ENCODE measurements at regions not wholly inside any gene's neighbourhood (a gene's known extent, or its start where the extent isn't known, plus 50 kb on each side); places are given as distances from the start of the nearest gene placed in this dataset.

DNA sequence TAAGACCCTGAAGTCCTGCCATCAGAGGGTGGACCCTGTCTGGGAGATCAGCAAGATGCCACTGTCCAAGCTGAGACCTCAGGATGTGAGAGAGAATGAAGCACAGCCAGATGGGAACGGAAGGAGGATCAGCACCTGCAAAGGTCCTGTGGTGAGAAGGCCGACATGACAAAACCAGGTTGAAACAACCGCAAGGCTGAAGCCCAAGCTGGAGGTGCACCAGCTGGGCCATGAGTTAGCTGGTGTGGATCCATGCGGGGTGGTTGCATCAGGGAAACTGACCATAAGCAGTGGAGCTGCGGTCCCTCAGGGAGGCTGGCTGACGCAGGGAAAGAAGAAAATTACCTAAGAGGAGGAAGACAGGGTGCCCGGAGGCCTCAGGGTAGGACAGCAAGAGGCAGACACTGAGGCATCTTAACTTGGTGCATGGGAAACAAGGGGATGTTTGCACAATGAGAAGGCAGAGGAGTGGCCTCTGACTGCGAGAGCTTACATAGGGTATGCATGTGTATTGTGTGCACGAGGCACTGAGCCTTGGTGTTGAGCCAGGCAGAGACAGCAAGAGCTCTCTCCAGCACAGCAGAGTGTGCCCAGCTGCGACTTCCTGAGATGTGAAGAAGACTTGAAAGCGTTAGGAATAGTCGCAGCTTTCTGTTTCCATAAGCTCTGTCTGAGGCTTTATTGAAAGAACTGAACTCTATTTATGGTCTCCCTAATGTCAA is 497.7 kb downstream of the OCA2 start:
- Histone ChIP-seq H3K4me3 (no peak overlapping the region), H3K4me1 (no peaks in the 10 kb centered on the region), H3K27ac (no peak overlapping the region), H3K9me3 (no peaks in the 10 kb centered on the region), H3K27me3 (no peaks in the 10 kb centered on the region), H3K36me3 (no peaks in the 10 kb centered on the region)
- no peak for ATAC-seq
- WGBS, 2 donors (ENCODE audit: low coverage in 1 of 2): 41 to 62% methylated on average over 8 to 12 of the region's 12 CpGs
- no peak for TF ChIP-seq POLR2AphosphoS5 (IDR thresholded peaks at IDR 0.05)
- TF ChIP-seq CTCF (IDR thresholded peaks at IDR 0.05): no peak
- no peak for TF ChIP-seq EP300 (IDR thresholded peaks at IDR 0.05)
- no peak for TF ChIP-seq POLR2A (IDR thresholded peaks at IDR 0.05)

DNA sequence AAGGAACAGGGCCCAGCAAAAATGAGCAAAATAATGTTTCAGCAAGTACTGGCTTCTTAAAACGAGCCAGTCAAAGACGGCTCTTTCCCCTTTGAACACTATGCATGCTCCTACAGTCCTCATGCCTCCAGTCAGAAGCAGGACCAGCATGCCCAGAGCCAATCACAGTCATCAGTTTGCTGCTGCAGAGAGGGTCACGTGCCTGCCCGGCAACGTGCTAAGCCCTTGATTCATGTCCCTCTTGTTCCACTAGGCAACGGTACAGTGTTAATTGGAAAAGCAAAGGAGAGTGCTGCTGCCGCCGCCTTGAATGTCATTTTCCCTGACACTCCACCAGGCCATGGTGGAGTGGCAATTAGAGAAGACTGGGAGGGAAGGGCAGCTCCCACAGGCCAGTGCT is 500.1 kb downstream of the OCA2 start:
- 93 to 100% methylated on average over 2 to 4 of the region's 8 CpGs for WGBS, 2 donors (ENCODE audit: low coverage in 1 of 2)
- Histone ChIP-seq H3K36me3 (no peaks in the 10 kb centered on the region), H3K4me1 (no peaks in the 10 kb centered on the region), H3K4me3 (no peak overlapping the region), H3K27ac (no peak overlapping the region), H3K27me3 (no peaks in the 10 kb centered on the region), H3K9me3 (peaks cover 0 to 6% (median 0%) of the 10 kb centered on the region in 3 donors)
- ATAC-seq: no peak
- TF ChIP-seq EP300 (IDR thresholded peaks at IDR 0.05): no peak
- no peak for TF ChIP-seq POLR2AphosphoS5 (IDR thresholded peaks at IDR 0.05)
- TF ChIP-seq POLR2A (IDR thresholded peaks at IDR 0.05): no peak
- no peak for TF ChIP-seq CTCF (IDR thresholded peaks at IDR 0.05)

- 74 to 89% methylated on average over 7 to 8 of the region's 10 CpGs for WGBS, 2 donors (ENCODE audit: low coverage in 1 of 2)
- H3K4me3 ChIP-seq: no peak overlapping the region
- no peaks in the 10 kb centered on the region for H3K36me3 ChIP-seq
- TF ChIP-seq POLR2AphosphoS5 (IDR thresholded peaks at IDR 0.05): no peak
- peaks cover 2% of the 10 kb centered on the region for H3K27me3 ChIP-seq
- peaks cover 0 to 6% (median 0%) of the 10 kb centered on the region in 3 donors for H3K9me3 ChIP-seq
- no peak overlapping the region for H3K27ac ChIP-seq
- no peaks in the 10 kb centered on the region for H3K4me1 ChIP-seq
- ATAC-seq: no peak
Observed at GRCh38 chr15:27598251-27599009, 500.7 kb downstream of the OCA2 start.

GRCh38 chr15:27595211-27595610 is 503.9 kb downstream of the OCA2 start:
- TF ChIP-seq EP300 (IDR thresholded peaks at IDR 0.05) (no peak), CTCF (IDR thresholded peaks at IDR 0.05) (no peak), POLR2AphosphoS5 (IDR thresholded peaks at IDR 0.05) (no peak), POLR2A (IDR thresholded peaks at IDR 0.05) (no peak)
- Histone ChIP-seq H3K4me3 (no peak overlapping the region), H3K9me3 (peaks cover 0 to 6% (median 0%) of the 10 kb centered on the region in 3 donors), H3K36me3 (no peaks in the 10 kb centered on the region), H3K27ac (no peak overlapping the region), H3K4me1 (no peaks in the 10 kb centered on the region), H3K27me3 (peaks cover 20% of the 10 kb centered on the region)
- no peak for ATAC-seq
- 76 to 79% methylated on average over 5 to 8 of the region's 8 CpGs for WGBS, 2 donors (ENCODE audit: low coverage in 1 of 2)

- Histone ChIP-seq H3K4me1 (no peaks in the 10 kb centered on the region), H3K27ac (no peak overlapping the region), H3K4me3 (no peak overlapping the region), H3K27me3 (peaks cover 31% of the 10 kb centered on the region), H3K9me3 (peaks cover 0 to 6% (median 0%) of the 10 kb centered on the region in 3 donors), H3K36me3 (no peaks in the 10 kb centered on the region)
- 42 to 62% methylated on average over 3 of the region's 3 CpGs for WGBS, 2 donors (ENCODE audit: low coverage in 1 of 2)
- no peak for ATAC-seq
- TF ChIP-seq POLR2A (IDR thresholded peaks at IDR 0.05) (no peak), EP300 (IDR thresholded peaks at IDR 0.05) (no peak), POLR2AphosphoS5 (IDR thresholded peaks at IDR 0.05) (no peak), CTCF (IDR thresholded peaks at IDR 0.05) (no peak)
Observed at GRCh38 chr15:27592036-27592760, 506.9 kb downstream of the OCA2 start.
